ENCODE measurements at regions not wholly inside any gene's neighbourhood (a gene's known extent, or its start where the extent isn't known, plus 50 kb on each side); places are given as distances from the start of the nearest gene placed in this dataset.

DNA sequence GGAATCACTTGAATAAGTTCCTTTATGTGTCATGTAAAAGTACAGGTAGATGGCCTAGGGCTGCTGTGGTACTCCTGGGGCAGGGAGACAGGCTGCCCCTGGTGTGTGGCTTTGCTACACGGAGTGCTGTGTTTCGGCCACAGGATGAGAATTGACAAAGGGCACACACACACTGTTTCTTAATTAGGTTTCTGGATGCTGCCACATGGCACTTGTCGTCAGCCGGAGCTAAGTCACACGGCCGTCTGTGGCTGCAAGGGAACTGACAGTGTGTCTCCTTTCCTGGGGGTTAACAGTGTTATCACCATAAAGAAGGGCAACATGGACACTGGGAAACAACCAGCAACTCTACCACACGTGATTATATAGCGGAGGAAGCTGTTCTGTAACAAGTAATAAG, 55.7 kb upstream of the CREB5 start:
- TF ChIP-seq, protein P1, sequence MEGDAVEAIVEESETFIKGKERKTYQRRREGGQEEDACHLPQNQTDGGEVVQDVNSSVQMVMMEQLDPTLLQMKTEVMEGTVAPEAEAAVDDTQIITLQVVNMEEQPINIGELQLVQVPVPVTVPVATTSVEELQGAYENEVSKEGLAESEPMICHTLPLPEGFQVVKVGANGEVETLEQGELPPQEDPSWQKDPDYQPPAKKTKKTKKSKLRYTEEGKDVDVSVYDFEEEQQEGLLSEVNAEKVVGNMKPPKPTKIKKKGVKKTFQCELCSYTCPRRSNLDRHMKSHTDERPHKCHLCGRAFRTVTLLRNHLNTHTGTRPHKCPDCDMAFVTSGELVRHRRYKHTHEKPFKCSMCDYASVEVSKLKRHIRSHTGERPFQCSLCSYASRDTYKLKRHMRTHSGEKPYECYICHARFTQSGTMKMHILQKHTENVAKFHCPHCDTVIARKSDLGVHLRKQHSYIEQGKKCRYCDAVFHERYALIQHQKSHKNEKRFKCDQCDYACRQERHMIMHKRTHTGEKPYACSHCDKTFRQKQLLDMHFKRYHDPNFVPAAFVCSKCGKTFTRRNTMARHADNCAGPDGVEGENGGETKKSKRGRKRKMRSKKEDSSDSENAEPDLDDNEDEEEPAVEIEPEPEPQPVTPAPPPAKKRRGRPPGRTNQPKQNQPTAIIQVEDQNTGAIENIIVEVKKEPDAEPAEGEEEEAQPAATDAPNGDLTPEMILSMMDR (IDR thresholded peaks at IDR 0.05), result no peak
- TF ChIP-seq NFE2L2 (conservative IDR thresholded peaks at IDR 0.05; ENCODE audit: low read length), result no peak
- no peak for TF ChIP-seq POLR2A (IDR thresholded peaks at IDR 0.05; ENCODE audit: low read length)
- TF ChIP-seq CEBPB (IDR thresholded peaks at IDR 0.05), result no peak
- no peak for TF ChIP-seq RFX5 (IDR thresholded peaks at IDR 0.05)
- TF ChIP-seq, protein P2, sequence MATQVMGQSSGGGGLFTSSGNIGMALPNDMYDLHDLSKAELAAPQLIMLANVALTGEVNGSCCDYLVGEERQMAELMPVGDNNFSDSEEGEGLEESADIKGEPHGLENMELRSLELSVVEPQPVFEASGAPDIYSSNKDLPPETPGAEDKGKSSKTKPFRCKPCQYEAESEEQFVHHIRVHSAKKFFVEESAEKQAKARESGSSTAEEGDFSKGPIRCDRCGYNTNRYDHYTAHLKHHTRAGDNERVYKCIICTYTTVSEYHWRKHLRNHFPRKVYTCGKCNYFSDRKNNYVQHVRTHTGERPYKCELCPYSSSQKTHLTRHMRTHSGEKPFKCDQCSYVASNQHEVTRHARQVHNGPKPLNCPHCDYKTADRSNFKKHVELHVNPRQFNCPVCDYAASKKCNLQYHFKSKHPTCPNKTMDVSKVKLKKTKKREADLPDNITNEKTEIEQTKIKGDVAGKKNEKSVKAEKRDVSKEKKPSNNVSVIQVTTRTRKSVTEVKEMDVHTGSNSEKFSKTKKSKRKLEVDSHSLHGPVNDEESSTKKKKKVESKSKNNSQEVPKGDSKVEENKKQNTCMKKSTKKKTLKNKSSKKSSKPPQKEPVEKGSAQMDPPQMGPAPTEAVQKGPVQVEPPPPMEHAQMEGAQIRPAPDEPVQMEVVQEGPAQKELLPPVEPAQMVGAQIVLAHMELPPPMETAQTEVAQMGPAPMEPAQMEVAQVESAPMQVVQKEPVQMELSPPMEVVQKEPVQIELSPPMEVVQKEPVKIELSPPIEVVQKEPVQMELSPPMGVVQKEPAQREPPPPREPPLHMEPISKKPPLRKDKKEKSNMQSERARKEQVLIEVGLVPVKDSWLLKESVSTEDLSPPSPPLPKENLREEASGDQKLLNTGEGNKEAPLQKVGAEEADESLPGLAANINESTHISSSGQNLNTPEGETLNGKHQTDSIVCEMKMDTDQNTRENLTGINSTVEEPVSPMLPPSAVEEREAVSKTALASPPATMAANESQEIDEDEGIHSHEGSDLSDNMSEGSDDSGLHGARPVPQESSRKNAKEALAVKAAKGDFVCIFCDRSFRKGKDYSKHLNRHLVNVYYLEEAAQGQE (IDR thresholded peaks at IDR 0.05), result no peak
- no peak for TF ChIP-seq MAZ (IDR thresholded peaks at IDR 0.05; ENCODE audit: borderline replicate concordance, low read depth, low read length)
- TF ChIP-seq CHD2 (IDR thresholded peaks at IDR 0.05; ENCODE audit: low read length, partially characterized antibody), result no peak
- TF ChIP-seq, protein P3, sequence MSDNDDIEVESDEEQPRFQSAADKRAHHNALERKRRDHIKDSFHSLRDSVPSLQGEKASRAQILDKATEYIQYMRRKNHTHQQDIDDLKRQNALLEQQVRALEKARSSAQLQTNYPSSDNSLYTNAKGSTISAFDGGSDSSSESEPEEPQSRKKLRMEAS (IDR thresholded peaks at IDR 0.05), result no peak
- no peak for TF ChIP-seq JUN (IDR thresholded peaks at IDR 0.05)

All from A549 (cell line).